ENCODE measurements at regions not wholly inside any gene's neighbourhood (a gene's known extent, or its start where the extent isn't known, plus 50 kb on each side); places are given as distances from the start of the nearest gene placed in this dataset.

DNA sequence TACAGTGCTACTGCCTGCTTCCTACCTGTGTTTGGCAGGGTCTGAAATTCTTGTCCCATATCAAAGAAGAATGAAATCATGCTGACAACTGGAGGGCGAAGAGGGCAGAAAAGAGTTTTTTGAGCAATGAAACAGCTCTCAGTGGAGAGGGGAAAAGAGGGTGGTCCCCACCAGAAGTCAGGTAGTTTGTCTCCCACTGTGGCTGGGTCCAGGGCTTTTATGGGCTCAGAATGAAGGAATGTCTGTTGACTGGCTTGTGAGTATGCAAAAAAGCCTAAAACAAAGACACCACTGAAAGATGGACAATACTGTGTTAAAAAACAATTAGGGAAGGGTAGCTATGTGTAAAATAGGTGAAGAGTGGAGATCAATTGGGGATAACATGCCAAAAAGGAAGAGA, 115.0 kb downstream of the ADAM29 start:
- TF ChIP-seq, protein P1, sequence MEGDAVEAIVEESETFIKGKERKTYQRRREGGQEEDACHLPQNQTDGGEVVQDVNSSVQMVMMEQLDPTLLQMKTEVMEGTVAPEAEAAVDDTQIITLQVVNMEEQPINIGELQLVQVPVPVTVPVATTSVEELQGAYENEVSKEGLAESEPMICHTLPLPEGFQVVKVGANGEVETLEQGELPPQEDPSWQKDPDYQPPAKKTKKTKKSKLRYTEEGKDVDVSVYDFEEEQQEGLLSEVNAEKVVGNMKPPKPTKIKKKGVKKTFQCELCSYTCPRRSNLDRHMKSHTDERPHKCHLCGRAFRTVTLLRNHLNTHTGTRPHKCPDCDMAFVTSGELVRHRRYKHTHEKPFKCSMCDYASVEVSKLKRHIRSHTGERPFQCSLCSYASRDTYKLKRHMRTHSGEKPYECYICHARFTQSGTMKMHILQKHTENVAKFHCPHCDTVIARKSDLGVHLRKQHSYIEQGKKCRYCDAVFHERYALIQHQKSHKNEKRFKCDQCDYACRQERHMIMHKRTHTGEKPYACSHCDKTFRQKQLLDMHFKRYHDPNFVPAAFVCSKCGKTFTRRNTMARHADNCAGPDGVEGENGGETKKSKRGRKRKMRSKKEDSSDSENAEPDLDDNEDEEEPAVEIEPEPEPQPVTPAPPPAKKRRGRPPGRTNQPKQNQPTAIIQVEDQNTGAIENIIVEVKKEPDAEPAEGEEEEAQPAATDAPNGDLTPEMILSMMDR (conservative IDR thresholded peaks at IDR 0.05; ENCODE audit: low read depth, low read length), result no peak
- TF ChIP-seq EZH2 (IDR thresholded peaks at IDR 0.05; ENCODE audit: borderline replicate concordance, low read depth, low read length, poor library complexity, severe bottlenecking), result no peak
